ENCODE measurements at regions not wholly inside any gene's neighbourhood (a gene's known extent, or its start where the extent isn't known, plus 50 kb on each side); places are given as distances from the start of the nearest gene placed in this dataset.

DNA sequence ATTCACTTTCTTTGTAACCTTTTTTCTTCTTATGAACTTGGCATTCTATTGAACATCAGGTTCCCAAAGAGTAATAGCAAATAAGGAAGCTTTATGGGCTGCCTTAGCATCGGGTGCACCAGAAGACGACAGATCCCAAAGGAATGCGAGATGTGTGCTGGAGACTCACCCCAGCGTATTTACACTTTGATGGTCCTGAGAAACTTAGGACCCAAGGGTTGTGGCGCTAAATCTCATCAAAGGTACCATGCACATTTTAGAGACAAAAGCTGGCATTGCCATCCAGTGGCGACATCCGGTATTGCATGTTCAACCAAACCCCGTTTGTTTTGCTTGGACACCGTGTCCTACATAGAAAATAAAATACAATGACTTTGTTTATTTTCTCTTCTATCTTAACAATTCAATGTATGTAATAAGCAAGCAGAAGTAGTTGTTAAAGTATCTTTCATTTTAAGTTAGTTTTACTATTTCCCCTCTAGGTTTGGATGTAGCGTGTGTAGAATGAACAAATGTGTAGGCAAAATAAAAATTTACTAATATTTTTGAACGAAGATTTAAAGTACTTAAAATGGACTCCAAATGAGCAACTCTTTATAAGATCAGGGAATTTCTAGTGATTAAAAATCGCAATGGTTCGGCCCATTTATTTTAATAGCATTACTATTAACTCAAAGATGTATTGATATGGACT is 1154.8 kb downstream of the GATA3 start:
- Histone ChIP-seq H3K4me3 (ENCODE audit: low read depth in 1 of 5, low read length in 5 of 5) (no peak overlapping the region), H3K4me1 (ENCODE audit: control insufficient read depth in 5 of 5, insufficient read depth in 5 of 5, low read length in 5 of 5) (no peaks in the 10 kb centered on the region), H3K9ac (ENCODE audit: low read length in 5 of 5) (no peak overlapping the region), H3K27ac (ENCODE audit: low read depth, low read length) (no peak overlapping the region), H3K36me3 (ENCODE audit: control insufficient read depth in 5 of 5, insufficient read depth in 5 of 5, low read length in 5 of 5) (no peaks in the 10 kb centered on the region), H3K9me3 (ENCODE audit: control insufficient read depth in 5 of 5, low read length in 5 of 5) (no peaks in the 10 kb centered on the region), H3K27me3 (ENCODE audit: control insufficient read depth in 5 of 5, insufficient read depth in 4 of 5, low read length in 5 of 5) (peaks cover 0 to 3% (median 0%) of the 10 kb centered on the region in 5 donors)

DNA sequence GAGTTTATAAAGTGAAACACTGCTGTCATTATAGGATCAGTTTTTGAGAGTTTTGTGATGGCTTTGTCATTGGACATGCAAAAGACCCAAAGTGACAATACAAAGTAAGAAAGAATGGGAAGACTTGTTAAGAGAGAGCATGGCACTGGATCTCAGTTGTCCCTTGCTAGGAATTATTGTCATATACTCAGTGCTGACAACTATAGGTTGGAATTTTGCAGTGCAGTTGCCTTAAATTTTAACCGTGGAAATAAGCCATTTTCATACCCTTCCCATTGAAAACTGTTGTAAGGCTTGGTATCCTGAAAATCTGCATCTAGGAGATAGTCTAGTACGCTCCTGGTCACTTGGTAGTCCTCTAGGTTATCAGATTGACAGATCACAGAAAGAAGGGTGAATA is 1156.7 kb downstream of the GATA3 start:
- no peak overlapping the region for H3K4me3 ChIP-seq (ENCODE audit: low read depth in 1 of 5, low read length in 5 of 5)
- H3K9ac ChIP-seq (ENCODE audit: low read length in 5 of 5): no peak overlapping the region
- H3K27ac ChIP-seq (ENCODE audit: low read depth, low read length): no peak overlapping the region
- H3K36me3 ChIP-seq (ENCODE audit: control insufficient read depth in 5 of 5, insufficient read depth in 5 of 5, low read length in 5 of 5): no peaks in the 10 kb centered on the region
- peaks cover 0 to 4% (median 2%) of the 10 kb centered on the region in 5 donors for H3K27me3 ChIP-seq (ENCODE audit: control insufficient read depth in 5 of 5, insufficient read depth in 4 of 5, low read length in 5 of 5)
- no peaks in the 10 kb centered on the region for H3K4me1 ChIP-seq (ENCODE audit: control insufficient read depth in 5 of 5, insufficient read depth in 5 of 5, low read length in 5 of 5)
- H3K9me3 ChIP-seq (ENCODE audit: control insufficient read depth in 5 of 5, low read length in 5 of 5): no peaks in the 10 kb centered on the region

DNA sequence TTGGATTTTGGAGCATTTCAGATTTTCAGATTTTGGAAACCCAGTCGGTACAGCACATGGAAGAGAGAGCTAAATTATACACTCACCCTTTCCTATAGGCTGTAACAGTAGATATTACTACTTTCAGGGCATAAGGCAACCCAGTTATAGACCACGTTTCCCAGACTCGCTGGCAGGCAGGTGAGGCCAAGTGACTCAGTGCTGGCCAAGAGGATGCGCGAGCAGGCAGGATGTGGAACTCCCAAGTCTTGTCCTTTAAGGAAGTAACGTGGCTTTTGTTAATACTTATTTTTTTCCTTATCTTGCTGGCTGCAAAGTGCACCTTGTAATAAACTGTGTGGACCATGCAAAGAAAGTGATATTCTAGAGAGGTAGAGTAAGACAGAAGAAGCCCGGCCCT is 1160.1 kb downstream of the GATA3 start:
- Histone ChIP-seq H3K9ac (ENCODE audit: low read length in 5 of 5) (no peak overlapping the region), H3K4me1 (ENCODE audit: control insufficient read depth in 5 of 5, insufficient read depth in 5 of 5, low read length in 5 of 5) (no peaks in the 10 kb centered on the region), H3K36me3 (ENCODE audit: control insufficient read depth in 5 of 5, insufficient read depth in 5 of 5, low read length in 5 of 5) (no peaks in the 10 kb centered on the region)

DNA sequence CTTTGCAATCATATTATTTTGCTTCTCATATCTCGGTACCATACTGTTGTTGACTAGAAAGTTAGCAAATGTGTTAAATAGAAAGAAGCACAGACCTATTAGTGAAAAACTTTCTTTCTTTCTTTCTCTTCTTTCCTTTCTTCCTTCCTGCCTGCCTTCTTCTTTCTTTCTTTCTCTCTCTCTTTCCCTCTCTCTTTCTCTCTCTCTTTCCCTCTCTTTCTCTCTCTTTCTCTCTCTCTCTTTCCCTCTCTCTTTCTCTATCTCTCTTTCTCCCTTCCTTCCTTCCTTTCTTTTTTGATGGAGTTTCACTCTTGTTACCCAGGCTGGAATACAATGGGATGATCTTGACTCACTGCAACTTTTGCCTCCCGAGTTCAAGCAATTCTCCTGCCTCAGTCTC is 1160.6 kb downstream of the GATA3 start:
- Histone ChIP-seq H3K4me3 (ENCODE audit: low read depth in 1 of 5, low read length in 5 of 5) (no peak overlapping the region), H3K9ac (ENCODE audit: low read length in 5 of 5) (no peak overlapping the region), H3K27ac (ENCODE audit: low read depth, low read length) (no peak overlapping the region), H3K36me3 (ENCODE audit: control insufficient read depth in 5 of 5, insufficient read depth in 5 of 5, low read length in 5 of 5) (no peaks in the 10 kb centered on the region), H3K27me3 (ENCODE audit: control insufficient read depth in 5 of 5, insufficient read depth in 4 of 5, low read length in 5 of 5) (peaks cover 0 to 5% (median 2%) of the 10 kb centered on the region in 5 donors), H3K4me1 (ENCODE audit: control insufficient read depth in 5 of 5, insufficient read depth in 5 of 5, low read length in 5 of 5) (no peaks in the 10 kb centered on the region), H3K9me3 (ENCODE audit: control insufficient read depth in 5 of 5, low read length in 5 of 5) (no peaks in the 10 kb centered on the region)

More for the DNA sequence above, 1160.1 kb downstream of the GATA3 start:
- Histone ChIP-seq H3K27me3 (ENCODE audit: control insufficient read depth in 5 of 5, insufficient read depth in 4 of 5, low read length in 5 of 5) (peaks cover 0 to 5% (median 0%) of the 10 kb centered on the region in 5 donors), H3K4me3 (ENCODE audit: low read depth in 1 of 5, low read length in 5 of 5) (no peak overlapping the region), H3K27ac (ENCODE audit: low read depth, low read length) (no peak overlapping the region), H3K9me3 (ENCODE audit: control insufficient read depth in 5 of 5, low read length in 5 of 5) (no peaks in the 10 kb centered on the region)

DNA sequence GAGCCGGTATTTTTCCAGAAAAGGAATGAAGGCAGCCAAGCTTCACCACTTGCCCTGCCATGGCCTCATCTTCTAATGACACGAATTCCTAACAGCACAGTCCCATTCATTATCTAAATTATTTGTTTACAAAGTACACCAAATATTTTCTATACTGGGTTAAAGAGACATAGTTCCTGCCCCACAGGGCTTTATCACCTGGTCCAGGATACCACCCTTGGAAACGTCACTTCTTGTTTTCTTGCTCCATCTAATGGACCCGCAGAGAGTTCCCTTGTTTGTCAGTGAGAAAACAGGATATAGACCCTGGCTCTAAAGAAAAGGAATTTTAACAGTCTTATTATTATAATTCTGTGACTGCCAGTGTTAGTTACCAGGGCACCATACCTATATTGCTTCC is 1165.4 kb downstream of the GATA3 start:
- H3K4me3 ChIP-seq (ENCODE audit: low read depth in 1 of 5, low read length in 5 of 5): no peak overlapping the region
- peaks cover 0 to 5% (median 0%) of the 10 kb centered on the region in 5 donors for H3K27me3 ChIP-seq (ENCODE audit: control insufficient read depth in 5 of 5, insufficient read depth in 4 of 5, low read length in 5 of 5)
- H3K36me3 ChIP-seq (ENCODE audit: control insufficient read depth in 5 of 5, insufficient read depth in 5 of 5, low read length in 5 of 5): no peaks in the 10 kb centered on the region
- no peak overlapping the region for H3K27ac ChIP-seq (ENCODE audit: low read depth, low read length)
- no peaks in the 10 kb centered on the region for H3K9me3 ChIP-seq (ENCODE audit: control insufficient read depth in 5 of 5, low read length in 5 of 5)
- no peaks in the 10 kb centered on the region for H3K4me1 ChIP-seq (ENCODE audit: control insufficient read depth in 5 of 5, insufficient read depth in 5 of 5, low read length in 5 of 5)
- H3K9ac ChIP-seq (ENCODE audit: low read length in 5 of 5): no peak overlapping the region

DNA sequence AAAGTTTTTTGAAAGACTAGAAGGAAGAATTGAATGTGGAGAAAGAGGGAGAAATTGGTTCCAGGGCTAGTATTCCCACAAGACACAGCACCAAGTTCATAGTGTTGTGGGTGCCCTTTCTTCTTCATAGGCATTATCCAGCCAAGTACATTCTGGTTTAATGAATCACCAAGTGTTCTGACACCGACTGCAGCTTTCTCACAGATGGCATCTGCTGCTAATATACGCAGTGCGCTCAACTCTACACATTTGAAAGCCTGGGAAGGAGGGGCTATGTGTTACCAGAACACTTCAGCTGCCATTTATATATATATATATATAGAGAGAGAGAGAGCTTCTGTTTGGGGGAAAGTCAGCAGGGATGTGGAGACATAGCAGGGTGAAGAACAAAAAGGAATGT is 1168.4 kb downstream of the GATA3 start:
- no peak overlapping the region for H3K4me3 ChIP-seq (ENCODE audit: low read depth in 1 of 5, low read length in 5 of 5)
- no peaks in the 10 kb centered on the region for H3K36me3 ChIP-seq (ENCODE audit: control insufficient read depth in 5 of 5, insufficient read depth in 5 of 5, low read length in 5 of 5)
- no peaks in the 10 kb centered on the region for H3K9me3 ChIP-seq (ENCODE audit: control insufficient read depth in 5 of 5, low read length in 5 of 5)
- peaks cover 0 to 3% (median 0%) of the 10 kb centered on the region in 5 donors for H3K27me3 ChIP-seq (ENCODE audit: control insufficient read depth in 5 of 5, insufficient read depth in 4 of 5, low read length in 5 of 5)
- no peak overlapping the region for H3K9ac ChIP-seq (ENCODE audit: low read length in 5 of 5)
- no peaks in the 10 kb centered on the region for H3K4me1 ChIP-seq (ENCODE audit: control insufficient read depth in 5 of 5, insufficient read depth in 5 of 5, low read length in 5 of 5)
- no peak overlapping the region for H3K27ac ChIP-seq (ENCODE audit: low read depth, low read length)

DNA sequence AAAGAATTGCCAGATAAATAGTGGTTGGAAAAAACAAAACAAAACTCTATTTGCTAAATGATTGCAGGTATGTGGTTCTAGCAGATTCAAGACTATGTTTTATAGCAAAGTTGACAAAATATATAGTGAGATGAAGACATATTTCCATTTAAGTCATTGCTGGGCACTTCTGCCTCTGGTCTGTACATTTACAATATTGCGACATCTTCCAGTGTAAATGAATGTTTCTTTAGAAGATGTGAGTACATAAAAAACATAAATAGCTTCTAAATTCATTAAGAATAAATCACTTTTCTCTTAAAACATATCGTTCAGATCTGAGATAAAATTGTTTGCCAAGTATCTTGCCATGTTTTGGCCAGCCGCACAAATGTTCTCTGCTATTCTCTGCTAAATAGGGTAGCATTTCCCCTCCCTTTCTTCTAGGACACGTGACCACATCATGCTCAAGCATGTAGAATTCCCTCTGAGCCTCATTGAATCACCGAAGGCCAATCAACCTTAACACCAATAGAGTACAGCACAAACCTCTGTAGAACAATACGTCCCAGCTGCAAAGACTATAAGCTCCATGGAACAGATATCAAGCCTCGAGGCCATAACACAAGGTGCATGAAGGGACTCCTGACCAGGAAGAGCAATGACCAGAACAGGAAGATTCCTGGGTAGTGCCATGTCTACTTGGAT is 1173.3 kb downstream of the GATA3 start:
- H3K27ac ChIP-seq (ENCODE audit: low read depth, low read length): no peak overlapping the region
- H3K4me1 ChIP-seq (ENCODE audit: control insufficient read depth in 5 of 5, insufficient read depth in 5 of 5, low read length in 5 of 5): no peaks in the 10 kb centered on the region
- H3K36me3 ChIP-seq (ENCODE audit: control insufficient read depth in 5 of 5, insufficient read depth in 5 of 5, low read length in 5 of 5): no peaks in the 10 kb centered on the region
- H3K4me3 ChIP-seq (ENCODE audit: low read depth in 1 of 5, low read length in 5 of 5): no peak overlapping the region
- H3K27me3 ChIP-seq (ENCODE audit: control insufficient read depth in 5 of 5, insufficient read depth in 4 of 5, low read length in 5 of 5): peaks cover 0 to 4% (median 3%) of the 10 kb centered on the region in 5 donors
- no peaks in the 10 kb centered on the region for H3K9me3 ChIP-seq (ENCODE audit: control insufficient read depth in 5 of 5, low read length in 5 of 5)
- no peak overlapping the region for H3K9ac ChIP-seq (ENCODE audit: low read length in 5 of 5)

DNA sequence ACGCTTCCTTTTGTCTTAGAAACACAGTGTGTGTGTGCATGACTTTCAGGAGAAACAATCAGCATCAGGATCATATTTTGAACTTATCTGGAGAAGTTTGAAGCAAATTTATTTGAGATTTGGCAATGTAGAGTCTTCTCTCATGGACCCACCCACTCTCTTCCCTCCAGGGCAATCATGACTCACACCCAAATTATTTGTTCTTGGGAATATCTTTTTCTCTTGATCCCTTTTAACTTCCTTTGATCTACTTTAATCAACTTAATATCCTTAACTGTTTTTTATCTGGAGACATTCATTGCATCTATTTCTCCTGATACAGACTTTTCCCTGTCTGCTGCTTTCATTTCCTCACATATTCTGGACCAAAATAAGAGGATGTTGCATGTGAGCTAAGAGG is 1174.3 kb downstream of the GATA3 start:
- Histone ChIP-seq H3K4me3 (ENCODE audit: low read depth in 1 of 5, low read length in 5 of 5) (no peak overlapping the region), H3K9me3 (ENCODE audit: control insufficient read depth in 5 of 5, low read length in 5 of 5) (no peaks in the 10 kb centered on the region), H3K27me3 (ENCODE audit: control insufficient read depth in 5 of 5, insufficient read depth in 4 of 5, low read length in 5 of 5) (peaks cover 0 to 4% (median 3%) of the 10 kb centered on the region in 5 donors), H3K4me1 (ENCODE audit: control insufficient read depth in 5 of 5, insufficient read depth in 5 of 5, low read length in 5 of 5) (no peaks in the 10 kb centered on the region), H3K9ac (ENCODE audit: low read length in 5 of 5) (no peak overlapping the region), H3K27ac (ENCODE audit: low read depth, low read length) (no peak overlapping the region), H3K36me3 (ENCODE audit: control insufficient read depth in 5 of 5, insufficient read depth in 5 of 5, low read length in 5 of 5) (no peaks in the 10 kb centered on the region)

DNA sequence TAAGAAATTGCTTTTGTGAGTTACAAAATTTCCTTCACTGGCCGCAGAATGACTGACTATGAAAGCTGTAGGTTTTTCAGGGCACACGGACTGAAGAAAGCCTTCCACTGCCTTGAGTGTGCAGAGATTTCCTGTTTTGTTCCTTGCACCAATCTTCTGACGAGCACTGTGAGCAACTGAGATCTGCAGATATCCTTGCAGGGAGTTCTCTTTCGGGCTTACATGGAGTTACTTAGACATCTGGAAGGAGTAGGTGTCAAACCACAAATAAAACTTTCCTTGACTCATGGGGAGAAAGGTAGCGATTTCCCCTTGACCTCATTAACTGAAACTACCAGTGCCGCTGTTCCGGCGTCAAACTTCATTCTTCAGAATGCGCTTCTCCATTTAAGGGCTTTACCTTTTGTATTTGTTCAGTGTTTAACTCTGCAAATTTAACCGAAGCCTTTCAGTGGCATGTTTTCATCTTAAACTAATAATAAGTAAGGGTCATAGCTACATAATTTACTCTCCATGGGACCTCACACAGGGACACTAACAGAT is 1175.3 kb downstream of the GATA3 start:
- no peaks in the 10 kb centered on the region for H3K4me1 ChIP-seq (ENCODE audit: control insufficient read depth in 5 of 5, insufficient read depth in 5 of 5, low read length in 5 of 5)
- no peaks in the 10 kb centered on the region for H3K36me3 ChIP-seq (ENCODE audit: control insufficient read depth in 5 of 5, insufficient read depth in 5 of 5, low read length in 5 of 5)
- peaks cover 0 to 4% (median 3%) of the 10 kb centered on the region in 5 donors for H3K27me3 ChIP-seq (ENCODE audit: control insufficient read depth in 5 of 5, insufficient read depth in 4 of 5, low read length in 5 of 5)
- no peak overlapping the region for H3K4me3 ChIP-seq (ENCODE audit: low read depth in 1 of 5, low read length in 5 of 5)
- no peaks in the 10 kb centered on the region for H3K9me3 ChIP-seq (ENCODE audit: control insufficient read depth in 5 of 5, low read length in 5 of 5)
- no peak overlapping the region for H3K27ac ChIP-seq (ENCODE audit: low read depth, low read length)
- no peak overlapping the region for H3K9ac ChIP-seq (ENCODE audit: low read length in 5 of 5)

DNA sequence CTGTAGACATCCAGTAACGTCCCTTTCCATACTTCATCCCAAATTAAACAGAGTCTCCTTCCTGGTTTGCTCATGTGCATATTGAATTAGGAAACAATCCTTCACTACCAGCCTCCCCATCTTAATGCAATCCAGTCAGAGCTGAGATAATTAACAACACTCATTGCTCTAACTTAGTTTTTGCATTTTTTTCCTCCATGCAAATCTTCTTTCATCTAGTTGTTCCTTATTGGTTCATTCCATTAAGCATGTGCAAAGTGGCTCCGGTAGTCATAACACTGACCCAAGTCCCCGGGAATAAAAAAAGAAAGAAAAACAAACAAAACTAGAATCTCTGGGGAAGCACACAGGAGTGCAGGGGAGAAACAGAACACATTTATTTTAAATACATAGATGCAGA is 1176.1 kb downstream of the GATA3 start:
- Histone ChIP-seq H3K4me3 (ENCODE audit: low read depth in 1 of 5, low read length in 5 of 5) (no peak overlapping the region), H3K27me3 (ENCODE audit: control insufficient read depth in 5 of 5, insufficient read depth in 4 of 5, low read length in 5 of 5) (peaks cover 0 to 4% (median 3%) of the 10 kb centered on the region in 5 donors), H3K36me3 (ENCODE audit: control insufficient read depth in 5 of 5, insufficient read depth in 5 of 5, low read length in 5 of 5) (no peaks in the 10 kb centered on the region), H3K9me3 (ENCODE audit: control insufficient read depth in 5 of 5, low read length in 5 of 5) (no peaks in the 10 kb centered on the region), H3K27ac (ENCODE audit: low read depth, low read length) (no peak overlapping the region), H3K9ac (ENCODE audit: low read length in 5 of 5) (no peak overlapping the region), H3K4me1 (ENCODE audit: control insufficient read depth in 5 of 5, insufficient read depth in 5 of 5, low read length in 5 of 5) (no peaks in the 10 kb centered on the region)
